H1 (cell line): ENCODE measurements at regions not wholly inside any gene's neighbourhood (a gene's known extent, or its start where the extent isn't known, plus 50 kb on each side); places are given as distances from the start of the nearest gene placed in this dataset.

Experiments used
- CTCF ChIA-PET: fragments of 300-600 bp; sonication (Branson Sonifier 250); formaldehyde crosslinking; loops from one replicate; lab custom pipeline; 2021; ENCODE audit not compliant: partially characterized antibody; lab: Charles Lee
- POLR2A ChIA-PET: fragments of 300-600 bp; sonication (Branson Sonifier 250); formaldehyde crosslinking; loops from one replicate; lab custom pipeline; 2021; ENCODE audit warnings: inconsistent platforms; ENCODE audit not compliant: partially characterized antibody; lab: Charles Lee
- DNase-seq, 2 experiments: peaks; one replicate each; pipeline versions ENCODE4 v3.0.0 to v3.0.0-alpha.2; 2010 to 2022; ENCODE audit warnings: low spot score in 2 of 2, low read depth in 1 of 2, mixed read lengths in 1 of 2
- FAIRE-seq: peaks from 2 replicates; lab custom pipeline; 2011; peaks lifted over from hg19 to GRCh38; lab: Jason Lieb, UNC
- H2AFZ ChIP-seq: 2 replicates; pipeline ENCODE4 v1.8.1; 2012; ENCODE audit warnings: low read length, inconsistent platforms
- H2AK5ac ChIP-seq: 2 replicates; pipeline ENCODE4 v1.6.1; 2013; ENCODE audit warnings: low read depth, low read length
- H2BK120ac ChIP-seq: replicated peaks from 2 replicates; pipeline ENCODE3; 2013; ENCODE audit warnings: low read depth, low read length, inconsistent platforms
- H2BK12ac ChIP-seq: 2 replicates; pipeline ENCODE4 v1.6.1; 2013; ENCODE audit warnings: low read depth, low read length
- H2BK15ac ChIP-seq: 2 replicates; pipeline ENCODE4 v1.6.1; 2013; ENCODE audit warnings: low read length
- H2BK20ac ChIP-seq: 2 replicates; pipeline ENCODE4 v1.6.1; 2013; ENCODE audit warnings: low read length
- H2BK5ac ChIP-seq: 2 replicates; pipeline ENCODE4 v1.6.1; 2013; ENCODE audit warnings: low read depth, low read length
- H3K14ac ChIP-seq: 2 replicates; pipeline ENCODE4 v1.6.1; 2013; ENCODE audit warnings: inconsistent platforms; ENCODE audit not compliant: insufficient read length
- H3K18ac ChIP-seq: 2 replicates; pipeline ENCODE4 v1.6.1; 2013; ENCODE audit warnings: low read length; ENCODE audit errors: extremely low read depth
- H3K23ac ChIP-seq: 2 replicates; pipeline ENCODE4 v1.6.1; 2013; ENCODE audit warnings: inconsistent platforms; ENCODE audit not compliant: insufficient read length
- H3K23me2 ChIP-seq: 2 replicates; pipeline ENCODE4 v1.6.1; 2013; ENCODE audit warnings: low read depth, low read length
- H3K27ac ChIP-seq: 2 replicates; pipeline ENCODE4 v1.6.1; 2011; ENCODE audit warnings: low read depth, low read length, inconsistent platforms
- H3K27me3 ChIP-seq, 4 experiments: replicated peaks in 1 of 4; 1 replicate in 1 of 4; 2 replicates in 3 of 4; pipeline versions ENCODE4 v1.6.1 to v1.8.1; 2011 to 2013; ENCODE audit warnings: low read length in 3 of 4, mild to moderate bottlenecking in 3 of 4, inconsistent platforms in 2 of 4, mixed read lengths in 2 of 4, moderate library complexity in 1 of 4; ENCODE audit not compliant: control insufficient read depth in 3 of 4, insufficient read depth in 3 of 4; ENCODE audit errors: extremely low read depth in 1 of 4
- H3K36me3 ChIP-seq, 4 experiments: 2 replicates each; pipeline versions ENCODE4 v1.6.1 to v1.8.1; 2011 to 2013; ENCODE audit warnings: mild to moderate bottlenecking in 4 of 4, low read length in 3 of 4, moderate library complexity in 2 of 4, control low read depth in 1 of 4, inconsistent platforms in 1 of 4; ENCODE audit not compliant: insufficient read depth in 4 of 4, control insufficient read depth in 2 of 4
- H3K4ac ChIP-seq: replicated peaks from 2 replicates; pipeline ENCODE3; 2013; ENCODE audit warnings: low read length, low read depth, mixed read lengths, inconsistent platforms; ENCODE audit not compliant: insufficient read length
- H3K4me1 ChIP-seq, 4 experiments: replicated peaks in 1 of 4; 1 replicate in 1 of 4; 2 replicates in 3 of 4; pipeline versions ENCODE4 v1.6.1 to v1.8.1; 2011 to 2013; ENCODE audit warnings: low read length in 3 of 4, inconsistent platforms in 2 of 4, mixed read lengths in 1 of 4; ENCODE audit not compliant: insufficient read depth in 4 of 4, control insufficient read depth in 3 of 4
- H3K4me2 ChIP-seq, 2 experiments: 2 replicates each; pipeline versions ENCODE4 v1.6.1 to v1.8.1; 2011 to 2013; ENCODE audit warnings: low read depth in 2 of 2, low read length in 2 of 2, control low read depth in 1 of 2, inconsistent platforms in 1 of 2, mild to moderate bottlenecking in 1 of 2; ENCODE audit not compliant: insufficient read depth in 1 of 2
- H3K4me3 ChIP-seq, 4 experiments: fragments of 200-600, 300-600 bp in 1 of 4; sonication (generic), shearing (Covaris generic), sonication (Bioruptor Twin) in 1 of 4; 2 replicates each; pipeline versions ENCODE4 v1.5.1 to v1.8.1; 2011 to 2016; ENCODE audit warnings: low read length in 4 of 4, low read depth in 3 of 4, control low read depth in 2 of 4, inconsistent platforms in 2 of 4, mild to moderate bottlenecking in 2 of 4, mixed read lengths in 1 of 4, moderate library complexity in 1 of 4; ENCODE audit not compliant: insufficient read depth in 2 of 4; ENCODE audit errors: extremely low read depth in 1 of 4
- H3K56ac ChIP-seq: replicated peaks from 2 replicates; pipeline ENCODE3; 2013; ENCODE audit warnings: low read depth, mild to moderate bottlenecking, mixed read lengths, low read length, inconsistent platforms; ENCODE audit not compliant: insufficient read length
- H3K79me1 ChIP-seq: 2 replicates; pipeline ENCODE4 v1.6.1; 2013; ENCODE audit warnings: low read depth, low read length, control low read depth
- H3K79me2 ChIP-seq, 2 experiments: 2 replicates each; pipeline versions ENCODE4 v1.6.1 to v1.8.1; 2012 to 2013; ENCODE audit warnings: low read length in 2 of 2, mild to moderate bottlenecking in 2 of 2, inconsistent platforms in 1 of 2; ENCODE audit not compliant: insufficient read depth in 2 of 2, control insufficient read depth in 1 of 2
- H3K9ac ChIP-seq, 4 experiments: replicated peaks in 1 of 4; 1 replicate in 1 of 4; 2 replicates in 3 of 4; pipeline versions ENCODE4 v1.6.1 to v1.8.1; 2011 to 2013; ENCODE audit warnings: low read depth in 3 of 4, low read length in 3 of 4, control low read depth in 2 of 4, mild to moderate bottlenecking in 2 of 4, moderate library complexity in 2 of 4, inconsistent platforms in 1 of 4; ENCODE audit errors: extremely low read depth in 1 of 4
- H3K9me3 ChIP-seq, 2 experiments: 2 replicates each; pipeline versions ENCODE4 v1.6.1 to v1.8.1; 2012 to 2013; ENCODE audit warnings: mild to moderate bottlenecking in 2 of 2, moderate library complexity in 2 of 2, control low read depth in 1 of 2, inconsistent platforms in 1 of 2, low read depth in 1 of 2, low read length in 1 of 2, mixed read lengths in 1 of 2; ENCODE audit not compliant: insufficient read depth in 2 of 2
- H4K20me1 ChIP-seq, 2 experiments: replicated peaks in 1 of 2; 2 replicates each; pipeline versions ENCODE3 to v1.8.1; 2011 to 2013; ENCODE audit warnings: inconsistent platforms in 2 of 2, low read length in 2 of 2, mild to moderate bottlenecking in 1 of 2; ENCODE audit not compliant: insufficient read depth in 2 of 2, control insufficient read depth in 1 of 2
- H4K5ac ChIP-seq: 2 replicates; pipeline ENCODE4 v1.6.1; 2013; ENCODE audit warnings: low read length, low read depth, mixed read lengths, inconsistent platforms; ENCODE audit not compliant: insufficient read length
- H4K8ac ChIP-seq: 2 replicates; pipeline ENCODE4 v1.8.0; 2013; ENCODE audit warnings: mild to moderate bottlenecking, moderate library complexity, low read length, inconsistent platforms; ENCODE audit not compliant: insufficient read depth; ENCODE audit errors: extremely low read depth
- H4K91ac ChIP-seq: replicated peaks from 2 replicates; pipeline ENCODE3; 2013; ENCODE audit warnings: low read length, mixed read lengths, inconsistent platforms; ENCODE audit not compliant: insufficient read length
- ATF2 ChIP-seq: IDR thresholded peaks from 2 replicates; pipeline ENCODE4 v1.6.1; 2012; ENCODE audit warnings: low read length, inconsistent platforms
- ATF3 ChIP-seq: IDR thresholded peaks from 2 replicates; pipeline ENCODE4 v1.6.1; 2011; ENCODE audit warnings: low read depth, mild to moderate bottlenecking, low read length; ENCODE audit not compliant: insufficient read depth
- BACH1 ChIP-seq: IDR thresholded peaks from 2 replicates; pipeline ENCODE4 v1.6.1; 2012; ENCODE audit warnings: low read length, improper control_type of control experiment
- CTBP2 ChIP-seq: IDR thresholded peaks from 2 replicates; pipeline ENCODE4 v1.7.0; 2011; ENCODE audit warnings: borderline replicate concordance, mild to moderate bottlenecking, moderate library complexity, mixed read lengths, low read length; ENCODE audit not compliant: insufficient read depth, insufficient read length
- FOSL1 ChIP-seq: IDR thresholded peaks from 2 replicates; pipeline ENCODE4 v1.6.1; 2011; ENCODE audit warnings: mild to moderate bottlenecking, low read depth, low read length, moderate library complexity; ENCODE audit not compliant: insufficient read depth
- GTF2F1 ChIP-seq: IDR thresholded peaks from 2 replicates; pipeline ENCODE4 v1.6.1; 2012; ENCODE audit warnings: low read depth, low read length, improper control_type of control experiment, borderline replicate concordance
- JUN ChIP-seq: IDR thresholded peaks from 2 replicates; pipeline ENCODE4 v1.6.1; 2011; ENCODE audit warnings: low read depth, mild to moderate bottlenecking, improper control_type of control experiment, low read length
- KDM1A ChIP-seq: fragments of 200-600, 300-600 bp; sonication (generic); IDR thresholded peaks from 2 replicates; pipeline ENCODE4 v1.7.1; 2016; ENCODE audit warnings: mild to moderate bottlenecking, low read length, borderline replicate concordance
- KDM5A ChIP-seq: fragments of 200-600 bp; IDR thresholded peaks from 2 replicates; pipeline ENCODE4 v1.7.1; 2012; ENCODE audit warnings: mild to moderate bottlenecking, low read length, inconsistent platforms, mixed read lengths
- POLR2A ChIP-seq, 2 experiments: IDR thresholded peaks; 1 replicate in 1 of 2; 2 replicates in 1 of 2; pipeline ENCODE4 v1.6.1; 2011; ENCODE audit warnings: low read depth in 2 of 2, low read length in 2 of 2, mild to moderate bottlenecking in 2 of 2; ENCODE audit errors: control extremely low read depth in 1 of 2
- RAD21 ChIP-seq, 2 experiments: IDR thresholded peaks in 1 of 2; conservative IDR thresholded peaks in 1 of 2; 2 replicates each; pipeline ENCODE4 v1.6.1; 2011; ENCODE audit warnings: low read depth in 2 of 2, low read length in 2 of 2, improper control_type of control experiment in 1 of 2, inconsistent platforms in 1 of 2, mild to moderate bottlenecking in 1 of 2, moderate library complexity in 1 of 2
- RXRA ChIP-seq: IDR thresholded peaks from 2 replicates; pipeline ENCODE4 v1.6.1; 2011; ENCODE audit warnings: low read depth, mild to moderate bottlenecking, low read length, moderate library complexity; ENCODE audit not compliant: insufficient read depth
- YY1 ChIP-seq: IDR thresholded peaks from 2 replicates; pipeline ENCODE4 v1.6.1; 2011; ENCODE audit warnings: low read depth, mild to moderate bottlenecking, low read length

GRCh38 chr7:13117592-13117991 is 430.2 kb downstream of the ARL4A start:
- no peaks in the 10 kb centered on the region for H3K23me2 ChIP-seq
- H4K20me1 ChIP-seq = no peaks in the 10 kb centered on the region
- no peaks in the 10 kb centered on the region for H3K79me1 ChIP-seq
- FAIRE-seq (no peak), DNase-seq (no peak)
- H3K79me2 ChIP-seq = no peaks in the 10 kb centered on the region
- H3K4ac ChIP-seq = no peak overlapping the region
- ChIA-PET POLR2A (no interaction called here), CTCF (interaction anchor here (0.6 to 5.8 kb wide), 17 partner anchors 9 to 871 kb away, joined by 3 to 82 read pairs (median 3); partner anchors contain the start of gene ARL4A)
- no peak overlapping the region for H3K18ac ChIP-seq
- no peak overlapping the region for H2BK20ac ChIP-seq
- no peak overlapping the region for H4K91ac ChIP-seq
- H3K36me3 ChIP-seq = no peaks in the 10 kb centered on the region
- no peaks in the 10 kb centered on the region for H3K27me3 ChIP-seq
- H4K5ac ChIP-seq = no peak overlapping the region
- no peak overlapping the region for H3K9ac ChIP-seq
- no peaks in the 10 kb centered on the region for H3K9me3 ChIP-seq
- no peak overlapping the region for H2BK12ac ChIP-seq
- no peak overlapping the region for H2BK15ac ChIP-seq
- H2BK5ac ChIP-seq = no peak overlapping the region
- H3K4me3 ChIP-seq = no peak overlapping the region
- no peak overlapping the region for H2AK5ac ChIP-seq
- H3K4me1 ChIP-seq = peaks cover 0 to 2% (median 0%) of the 10 kb centered on the region in 4 experiments; a peak in 1 of 7 replicates
- no peak overlapping the region for H3K4me2 ChIP-seq
- H2AFZ ChIP-seq = no peak overlapping the region
- no peak overlapping the region for H2BK120ac ChIP-seq
- no peak overlapping the region for H3K27ac ChIP-seq
- no peak overlapping the region for H3K23ac ChIP-seq
- H3K14ac ChIP-seq = no peak overlapping the region
- H4K8ac ChIP-seq = no peak overlapping the region
- H3K56ac ChIP-seq = no peak overlapping the region
- no peak for TF ChIP-seq RAD21 (IDR thresholded peaks at IDR 0.05 in 1 of 2, conservative IDR thresholded peaks at IDR 0.05 in 1 of 2; ENCODE audit: low read depth in 2 of 2, low read length in 2 of 2)
- no peak for TF ChIP-seq ATF3
- TF ChIP-seq FOSL1 = no peak
- no peak for TF ChIP-seq JUN
- TF ChIP-seq GTF2F1 = no peak
- TF ChIP-seq KDM5A = no peak
- no peak for TF ChIP-seq KDM1A
- TF ChIP-seq POLR2A (IDR thresholded peaks at IDR 0.05; ENCODE audit: control extremely low read depth in 1 of 2, low read depth in 2 of 2, low read length in 2 of 2) = no peak
- no peak for TF ChIP-seq YY1
- no peak for TF ChIP-seq CTBP2
- no peak for TF ChIP-seq BACH1
- TF ChIP-seq RXRA = no peak
- TF ChIP-seq ATF2 = no peak
